ENCODE measurements at regions not wholly inside any gene's neighbourhood (a gene's known extent, or its start where the extent isn't known, plus 50 kb on each side); places are given as distances from the start of the nearest gene placed in this dataset.

DNA sequence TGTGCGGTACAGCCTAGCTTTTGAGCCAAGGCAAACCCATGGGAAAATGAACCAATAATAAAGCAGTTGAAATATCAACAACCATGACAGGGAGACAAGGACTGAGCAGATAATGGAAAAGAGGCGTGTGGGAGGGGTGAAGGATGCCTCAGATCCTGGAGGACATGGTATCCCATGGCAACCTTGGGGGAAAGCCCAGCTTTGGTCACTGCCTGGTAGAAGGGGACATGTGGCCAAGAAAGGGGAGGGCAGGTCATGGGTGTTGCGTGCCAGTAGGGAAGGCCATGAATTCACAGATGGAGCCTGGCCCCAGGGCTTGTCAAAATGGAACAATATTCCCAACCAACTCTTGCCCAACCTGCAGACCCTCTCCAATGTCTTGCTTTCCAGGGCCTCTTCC lies 140.5 kb upstream of the SMAD3 start:
- Mint-ChIP-seq H3K4me3 (no peak overlapping the region), H3K27me3 (peaks cover 17 to 45% of the 10 kb centered on the region in 2 donors), H3K36me3 (no peaks in the 10 kb centered on the region), H3K9me3 (no peaks in the 10 kb centered on the region), H3K27ac (no peak overlapping the region), H3K4me1 (ENCODE audit: low read depth in 2 of 2) (peaks cover 0 to 5% of the 10 kb centered on the region in 2 donors)
- ATAC-seq (no peak), DNase-seq (ENCODE audit: low spot score) (no peak)

DNA sequence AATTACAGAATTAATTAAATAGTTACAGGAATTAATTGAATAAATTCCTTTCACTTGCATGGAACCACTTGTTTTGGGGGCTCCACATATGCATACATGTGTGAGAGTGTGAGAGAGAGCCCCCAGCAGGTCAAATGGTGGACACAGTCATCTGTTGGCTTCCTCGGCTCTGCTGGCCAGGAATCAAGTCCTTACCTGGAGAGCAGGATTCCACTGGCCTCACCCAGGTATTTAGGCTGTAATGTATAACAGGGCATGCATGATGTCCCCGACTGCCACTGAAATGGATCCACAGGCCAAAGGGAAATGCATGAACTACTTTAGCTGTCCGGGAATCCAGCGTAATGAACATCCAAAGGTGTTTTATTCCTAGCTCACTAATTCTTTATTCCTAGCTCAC lies 139.7 kb upstream of the SMAD3 start:
- ATAC-seq (no peak), DNase-seq (ENCODE audit: low spot score) (no peak)
- Mint-ChIP-seq H3K9me3 (no peaks in the 10 kb centered on the region), H3K27me3 (peaks cover 15 to 38% of the 10 kb centered on the region in 2 donors), H3K4me1 (ENCODE audit: low read depth in 2 of 2) (peaks cover 0 to 5% of the 10 kb centered on the region in 2 donors), H3K4me3 (no peak overlapping the region), H3K36me3 (no peaks in the 10 kb centered on the region), H3K27ac (no peak overlapping the region)

DNA sequence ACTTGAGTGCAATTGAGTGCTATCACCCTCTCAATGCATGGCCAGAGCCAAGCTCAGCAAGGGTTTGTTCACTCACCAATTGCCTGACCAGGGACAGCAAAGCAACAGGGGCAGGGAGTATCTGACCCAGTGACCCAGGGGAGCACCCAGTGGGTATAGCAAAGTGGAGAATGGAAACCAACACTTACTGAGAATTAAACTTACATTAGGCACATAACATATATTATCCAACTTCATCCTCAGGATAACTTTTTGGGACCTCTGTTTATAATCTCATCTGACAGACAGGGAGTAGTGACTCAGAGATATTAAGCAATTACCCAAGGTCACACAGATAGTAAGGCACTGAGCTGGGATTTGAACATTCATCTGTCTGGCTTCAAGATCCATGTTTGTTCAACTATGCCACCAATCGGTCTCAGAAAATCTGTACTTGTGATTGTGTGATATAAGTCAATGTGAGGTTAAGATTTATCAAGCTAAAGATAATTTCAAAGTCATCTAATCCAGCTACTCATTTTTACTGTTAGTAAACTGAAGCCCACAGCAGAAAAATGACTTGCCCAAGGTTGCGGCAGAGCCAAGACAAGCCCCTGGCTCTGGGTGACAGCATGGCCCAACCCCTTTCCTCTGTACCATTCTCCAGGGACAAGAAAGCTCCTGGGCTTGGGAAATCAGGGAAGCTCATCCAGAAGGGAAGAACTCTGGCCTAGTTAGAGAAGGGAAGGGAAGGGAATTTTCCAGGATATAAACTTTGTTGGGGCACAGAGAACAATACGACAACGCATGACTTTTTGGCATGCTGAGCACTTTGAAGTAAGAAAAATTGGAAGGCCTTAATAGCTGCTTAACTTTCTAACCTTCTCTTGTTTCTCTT lies 138.0 kb upstream of the SMAD3 start:
- no peak overlapping the region for H3K27ac Mint-ChIP-seq

DNA sequence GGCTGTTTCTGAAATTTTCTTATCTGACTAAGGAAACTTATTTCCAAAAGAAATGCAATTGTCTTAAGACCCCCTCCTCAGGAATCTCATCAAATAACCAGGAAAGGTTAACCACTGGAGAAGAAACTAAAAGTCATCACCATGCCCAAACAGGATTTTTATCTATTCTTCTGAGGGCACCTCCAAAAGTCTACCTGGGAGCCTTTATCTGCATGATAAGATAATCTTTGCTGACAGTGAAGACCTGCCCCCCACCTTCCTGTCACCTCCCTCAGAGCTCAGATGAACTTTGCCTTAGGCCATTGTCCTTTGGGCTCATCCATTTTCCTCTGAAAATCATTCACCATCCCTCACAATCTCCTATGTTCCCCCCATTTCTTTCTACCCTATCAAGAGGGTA lies 137.3 kb upstream of the SMAD3 start:
- DNase-seq (ENCODE audit: low spot score) (no peak), ATAC-seq (no peak)
- H3K9me3 Mint-ChIP-seq, result peaks cover 3% of the 10 kb centered on the region
- no peaks in the 10 kb centered on the region for H3K4me1 Mint-ChIP-seq (ENCODE audit: low read depth in 2 of 2)
- H3K27ac Mint-ChIP-seq, result no peak overlapping the region
- no peak overlapping the region for H3K4me3 Mint-ChIP-seq
- H3K36me3 Mint-ChIP-seq, result no peaks in the 10 kb centered on the region
- peaks cover 6 to 34% of the 10 kb centered on the region in 2 donors for H3K27me3 Mint-ChIP-seq

More for the DNA sequence above, 138.0 kb upstream of the SMAD3 start:
- Mint-ChIP-seq H3K9me3 (no peaks in the 10 kb centered on the region), H3K4me3 (no peak overlapping the region), H3K27me3 (peaks cover 13 to 34% of the 10 kb centered on the region in 2 donors), H3K36me3 (no peaks in the 10 kb centered on the region), H3K4me1 (ENCODE audit: low read depth in 2 of 2) (peaks cover 0 to 5% of the 10 kb centered on the region in 2 donors)
- no peak for DNase-seq (ENCODE audit: low spot score)
- ATAC-seq, result no peak

DNA sequence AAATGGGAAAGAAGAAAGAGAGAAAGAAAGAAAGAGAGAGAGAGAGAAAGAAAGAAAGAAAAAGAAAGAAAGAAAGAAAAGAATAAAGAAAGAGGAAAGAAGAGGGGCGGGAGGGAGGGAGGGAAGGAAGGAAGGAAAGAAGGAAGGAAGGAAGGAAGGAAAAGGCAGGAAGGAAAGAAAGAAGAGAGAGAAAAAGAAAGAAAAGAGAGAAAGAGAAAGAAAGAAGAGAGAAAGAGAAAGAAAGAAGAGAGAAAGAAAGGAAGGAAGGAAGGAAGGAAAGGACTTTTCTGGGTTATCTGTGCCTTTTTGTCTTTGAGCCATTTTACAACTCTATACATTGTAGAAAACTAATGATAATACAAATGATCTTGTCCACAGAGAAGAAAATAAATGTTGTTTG lies 136.6 kb upstream of the SMAD3 start:
- ATAC-seq (no peak), DNase-seq (ENCODE audit: low spot score) (no peak)
- Mint-ChIP-seq H3K4me1 (ENCODE audit: low read depth in 2 of 2) (no peaks in the 10 kb centered on the region), H3K36me3 (no peaks in the 10 kb centered on the region), H3K27me3 (peaks cover 0 to 28% of the 10 kb centered on the region in 2 donors), H3K4me3 (no peak overlapping the region), H3K9me3 (peaks cover 3% of the 10 kb centered on the region), H3K27ac (no peak overlapping the region)

DNA sequence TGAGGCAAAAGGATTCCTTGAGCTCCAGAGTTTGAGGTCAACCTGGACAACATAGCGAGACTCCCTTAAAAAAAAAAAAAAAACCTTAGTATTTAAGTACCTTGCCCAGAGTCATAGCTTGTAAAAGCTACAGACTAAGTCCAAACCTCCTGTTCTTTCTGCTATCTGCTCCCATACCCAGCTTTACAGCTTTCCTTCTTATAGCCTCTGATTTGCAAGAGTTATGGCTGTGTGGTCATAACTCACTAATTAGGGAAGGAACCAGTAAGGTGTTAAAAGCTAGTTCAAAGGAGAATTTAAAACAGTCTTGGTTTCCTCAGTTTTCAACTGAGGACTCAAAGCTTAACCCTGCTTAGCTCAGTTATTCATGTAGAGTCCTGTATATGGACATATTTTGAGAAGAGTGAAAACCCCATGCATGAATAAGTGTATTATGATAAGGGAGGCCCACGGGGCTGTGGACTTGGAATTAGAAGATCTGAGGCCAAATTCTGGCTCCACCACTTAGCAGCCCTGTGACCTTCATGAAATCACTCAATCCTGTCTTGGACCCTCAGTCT lies 135.5 kb upstream of the SMAD3 start:
- Mint-ChIP-seq H3K9me3 (peaks cover 5% of the 10 kb centered on the region), H3K27ac (no peak overlapping the region), H3K36me3 (no peaks in the 10 kb centered on the region), H3K27me3 (peaks cover 0 to 17% of the 10 kb centered on the region in 2 donors), H3K4me1 (ENCODE audit: low read depth in 2 of 2) (no peaks in the 10 kb centered on the region), H3K4me3 (no peak overlapping the region)
- ATAC-seq, result no peak
- DNase-seq (ENCODE audit: low spot score), result no peak

DNA sequence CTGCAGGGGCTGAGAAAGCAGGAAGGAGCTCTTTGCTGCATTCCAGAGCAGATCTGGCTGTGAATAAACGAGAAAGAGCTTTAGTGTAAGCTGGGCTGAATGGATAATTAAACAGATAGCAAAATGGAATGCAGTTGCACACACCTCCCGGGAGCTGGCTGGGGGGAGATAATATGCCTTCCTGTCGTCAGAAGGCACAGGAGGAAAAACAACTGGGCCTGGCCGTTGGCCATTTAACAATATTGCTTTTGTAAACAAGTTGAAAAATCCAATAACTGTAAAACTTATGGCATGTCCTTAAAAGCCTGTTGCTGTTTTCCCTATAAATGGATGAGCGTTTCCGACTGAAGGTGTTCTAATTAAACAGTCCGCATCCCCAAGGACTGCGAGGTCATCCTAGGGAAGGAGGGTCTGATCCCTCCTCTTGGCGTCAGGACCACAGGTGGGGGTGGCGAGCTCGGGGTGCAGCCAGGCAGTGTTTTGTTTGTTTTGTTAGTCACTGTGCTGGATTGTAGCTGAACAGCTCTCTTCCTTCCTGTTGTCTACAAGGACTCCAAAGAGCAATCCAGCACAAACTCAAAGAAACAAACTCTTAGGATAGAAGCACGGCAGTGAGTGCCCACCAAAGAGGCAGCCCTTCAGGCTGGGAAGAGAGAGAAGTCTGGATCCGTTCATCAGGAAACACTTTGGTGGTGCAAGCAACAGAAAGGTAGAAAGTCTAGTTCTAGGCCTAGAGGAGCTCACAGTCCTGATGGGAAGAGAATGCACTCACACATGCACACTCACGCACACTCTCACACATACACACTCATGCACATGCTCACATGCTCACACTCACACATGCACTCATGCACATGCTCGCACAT lies 133.4 kb upstream of the SMAD3 start:
- peaks cover 0 to 7% of the 10 kb centered on the region in 2 donors for H3K4me1 Mint-ChIP-seq (ENCODE audit: low read depth in 2 of 2)

DNA sequence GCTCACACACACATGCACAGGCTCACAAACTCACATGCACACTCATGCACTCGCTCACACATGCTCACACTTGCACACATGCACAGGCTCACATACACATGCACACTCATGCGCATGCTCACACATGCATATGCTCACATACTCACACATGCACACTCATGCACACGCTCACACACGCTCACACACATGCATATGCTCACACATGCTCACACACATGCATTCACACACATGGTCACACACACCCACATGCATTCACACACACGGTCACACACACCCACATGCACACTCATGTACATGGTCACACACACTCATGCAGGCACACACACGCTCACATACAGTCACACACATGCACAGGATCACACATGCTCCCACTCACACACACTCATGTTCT lies 132.8 kb upstream of the SMAD3 start:
- ATAC-seq (peak in 1 of 2 donors; percentile 26), DNase-seq (ENCODE audit: low spot score) (no peak)
- Mint-ChIP-seq H3K4me1 (ENCODE audit: low read depth in 2 of 2) (peaks cover 0 to 7% of the 10 kb centered on the region in 2 donors), H3K36me3 (no peaks in the 10 kb centered on the region), H3K27me3 (peaks cover 8 to 23% of the 10 kb centered on the region in 2 donors), H3K27ac (no peak overlapping the region), H3K9me3 (peaks cover 5% of the 10 kb centered on the region), H3K4me3 (no peak overlapping the region)

More for the DNA sequence above, 133.4 kb upstream of the SMAD3 start:
- H3K36me3 Mint-ChIP-seq, result no peaks in the 10 kb centered on the region
- peaks cover 5% of the 10 kb centered on the region for H3K9me3 Mint-ChIP-seq
- no peak overlapping the region for H3K4me3 Mint-ChIP-seq
- DNase-seq (ENCODE audit: low spot score) (no peak), ATAC-seq (no peak)
- H3K27ac Mint-ChIP-seq, result no peak overlapping the region
- H3K27me3 Mint-ChIP-seq, result peaks cover 8 to 23% of the 10 kb centered on the region in 2 donors

DNA sequence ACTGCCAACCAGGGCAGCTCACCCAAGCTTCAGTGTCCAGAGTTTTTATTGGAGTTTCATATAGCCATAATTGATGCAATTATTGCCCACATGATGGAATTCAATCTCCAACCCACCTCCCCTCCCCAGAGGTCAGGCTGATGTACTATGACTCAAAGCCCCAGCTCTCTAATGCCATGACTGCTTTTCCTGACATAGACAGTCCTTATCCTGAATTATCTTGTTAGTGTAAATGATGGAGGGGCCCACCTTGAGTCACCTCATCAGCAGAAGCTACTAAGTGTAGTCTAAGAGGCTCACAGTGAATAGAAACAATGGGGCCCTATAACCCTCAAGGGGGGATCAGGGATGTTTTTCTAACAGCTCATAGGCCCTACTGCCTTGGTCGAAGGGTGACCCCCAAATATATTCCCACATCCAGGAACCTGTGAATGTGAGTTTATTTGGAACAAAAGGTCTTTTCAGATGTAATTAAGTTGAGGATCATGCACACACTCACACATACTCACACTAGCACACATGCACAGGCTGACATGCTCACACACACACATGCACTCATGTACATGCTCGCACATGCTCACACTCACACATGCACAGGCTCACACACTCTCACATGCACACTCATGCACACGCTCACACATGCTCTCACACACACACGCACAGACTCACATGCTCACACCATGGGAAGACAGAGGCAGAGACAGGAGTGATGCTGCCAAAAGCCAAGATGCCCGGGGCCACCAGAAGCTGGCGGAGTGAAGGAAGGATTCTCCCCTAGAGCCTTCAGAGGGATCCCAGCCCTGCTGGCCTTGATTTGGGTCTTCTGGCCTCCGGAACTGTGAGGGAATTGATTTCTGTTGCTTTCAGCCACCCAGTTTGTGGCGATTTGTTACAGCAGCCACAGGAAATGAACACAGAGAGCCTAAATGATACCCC lies 131.2 kb upstream of the SMAD3 start:
- Mint-ChIP-seq H3K36me3 (no peaks in the 10 kb centered on the region), H3K27ac (no peak overlapping the region), H3K27me3 (peaks cover 8 to 15% of the 10 kb centered on the region in 2 donors), H3K4me3 (no peak overlapping the region), H3K4me1 (ENCODE audit: low read depth in 2 of 2) (peaks cover 0 to 7% of the 10 kb centered on the region in 2 donors), H3K9me3 (peaks cover 5% of the 10 kb centered on the region)
- DNase-seq (ENCODE audit: low spot score) (no peak), ATAC-seq (no peak)

DNA sequence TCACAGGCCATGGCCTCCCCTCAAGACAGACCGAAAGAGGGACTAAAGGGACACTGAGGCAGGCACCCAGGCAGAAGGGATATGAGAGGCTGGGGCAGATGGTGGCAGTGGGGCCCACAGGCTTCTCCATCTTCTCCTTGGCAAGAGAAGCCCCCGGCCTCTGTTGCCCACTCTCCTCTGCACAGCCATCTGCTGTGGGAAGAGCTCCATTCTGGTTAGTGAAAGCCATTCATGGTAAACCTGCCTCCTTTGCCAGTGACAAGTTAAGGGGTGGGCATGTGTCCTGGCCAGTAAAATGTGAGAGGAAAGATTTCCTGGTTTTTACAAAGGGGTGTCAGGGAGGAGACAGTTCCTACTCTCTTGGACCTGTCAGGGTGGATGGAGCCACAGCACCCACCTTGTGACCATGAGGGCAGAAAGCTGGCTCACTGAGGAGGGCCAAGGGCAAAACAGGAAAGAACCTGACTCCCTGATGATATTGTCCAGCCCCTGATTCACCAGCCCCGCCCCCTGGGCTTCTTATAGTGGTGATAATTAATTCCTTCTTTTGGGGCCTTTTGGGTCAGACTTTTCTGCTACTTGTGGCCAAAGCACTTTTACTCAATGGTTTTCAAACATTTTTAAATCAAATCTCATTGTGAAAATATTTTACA lies 130.4 kb upstream of the SMAD3 start:
- Mint-ChIP-seq H3K4me1 (ENCODE audit: low read depth in 2 of 2) (peaks cover under 1 to 7% of the 10 kb centered on the region in 2 donors), H3K9me3 (peaks cover 5% of the 10 kb centered on the region), H3K27me3 (peaks cover 8 to 18% of the 10 kb centered on the region in 2 donors), H3K4me3 (no peak overlapping the region), H3K27ac (no peak overlapping the region), H3K36me3 (no peaks in the 10 kb centered on the region)
- DNase-seq (ENCODE audit: low spot score) (no peak), ATAC-seq (no peak)

DNA sequence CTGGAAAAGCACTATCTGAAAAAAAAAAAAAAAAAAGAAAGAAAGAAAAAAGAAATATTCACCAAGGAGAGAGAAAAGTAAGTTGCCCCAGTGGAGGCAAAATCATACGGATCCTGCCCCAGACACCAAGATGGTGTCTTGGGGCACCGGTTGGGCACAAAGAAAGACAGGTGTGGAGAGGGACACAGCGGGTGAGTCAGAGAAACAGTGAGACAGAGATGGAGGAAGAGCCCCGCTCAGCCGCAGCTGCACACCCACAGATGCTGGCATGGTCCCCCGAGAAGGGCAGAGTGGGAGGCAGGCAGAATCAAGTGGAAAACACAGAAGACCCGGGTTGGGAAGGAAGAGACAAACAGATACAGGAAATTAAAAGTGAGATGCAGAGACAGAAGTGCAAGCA lies 129.7 kb upstream of the SMAD3 start:
- no peak for DNase-seq (ENCODE audit: low spot score)
- H3K36me3 Mint-ChIP-seq, result no peaks in the 10 kb centered on the region
- ATAC-seq, result no peak
- H3K27me3 Mint-ChIP-seq, result peaks cover 10 to 23% of the 10 kb centered on the region in 2 donors
- no peak overlapping the region for H3K4me3 Mint-ChIP-seq
- H3K9me3 Mint-ChIP-seq, result peaks cover 5% of the 10 kb centered on the region
- no peak overlapping the region for H3K27ac Mint-ChIP-seq
- peaks cover 7% of the 10 kb centered on the region in 2 donors for H3K4me1 Mint-ChIP-seq (ENCODE audit: low read depth in 2 of 2)

DNA sequence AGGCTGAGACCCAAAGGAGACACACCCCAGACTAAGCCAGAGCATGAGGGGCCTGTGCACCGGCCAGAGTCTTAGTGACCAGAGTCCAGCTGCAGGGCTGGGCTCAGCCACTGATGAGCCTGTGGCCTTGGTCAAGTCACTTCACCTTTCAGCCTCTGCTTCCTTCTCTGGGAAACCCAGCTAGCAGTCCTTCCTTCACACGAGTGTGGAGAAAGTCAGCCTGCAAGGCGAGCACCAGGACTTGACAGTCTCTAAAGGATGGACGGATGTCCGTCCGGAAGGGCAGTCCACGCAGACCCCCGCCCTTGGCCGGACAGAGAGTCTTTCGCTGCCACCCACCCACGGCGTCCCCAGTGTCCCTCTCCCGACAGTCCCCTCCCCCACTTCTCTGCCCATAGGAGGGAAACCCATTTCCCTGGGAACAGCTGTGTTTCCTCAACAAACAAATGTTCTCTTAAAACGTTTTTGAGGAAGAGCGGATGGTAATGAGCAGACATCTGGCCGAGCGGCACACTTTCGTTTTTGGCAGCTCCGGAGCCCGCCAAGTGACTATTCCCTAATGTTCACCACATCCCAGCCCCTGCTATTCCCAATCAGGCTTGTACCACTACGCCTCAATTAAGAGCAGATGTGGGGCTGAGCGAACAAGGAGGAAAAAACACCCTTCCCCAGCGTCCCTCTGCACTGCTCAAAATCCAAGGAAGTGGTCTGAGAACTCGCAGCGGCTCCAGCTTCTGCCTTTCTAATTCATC lies 129.1 kb upstream of the SMAD3 start:
- Mint-ChIP-seq H3K27ac (no peak overlapping the region), H3K9me3 (peaks cover 5% of the 10 kb centered on the region), H3K36me3 (no peaks in the 10 kb centered on the region), H3K27me3 (peaks cover 10 to 23% of the 10 kb centered on the region in 2 donors), H3K4me3 (peak overlapping the region; percentile 34), H3K4me1 (ENCODE audit: low read depth in 2 of 2) (peaks cover 7 to 13% of the 10 kb centered on the region in 2 donors)
- DNase-seq (ENCODE audit: low spot score) (no peak), ATAC-seq (no peak)
